ENCODE measurements at regions not wholly inside any gene's neighbourhood (a gene's known extent, or its start where the extent isn't known, plus 50 kb on each side); places are given as distances from the start of the nearest gene placed in this dataset.

DNA sequence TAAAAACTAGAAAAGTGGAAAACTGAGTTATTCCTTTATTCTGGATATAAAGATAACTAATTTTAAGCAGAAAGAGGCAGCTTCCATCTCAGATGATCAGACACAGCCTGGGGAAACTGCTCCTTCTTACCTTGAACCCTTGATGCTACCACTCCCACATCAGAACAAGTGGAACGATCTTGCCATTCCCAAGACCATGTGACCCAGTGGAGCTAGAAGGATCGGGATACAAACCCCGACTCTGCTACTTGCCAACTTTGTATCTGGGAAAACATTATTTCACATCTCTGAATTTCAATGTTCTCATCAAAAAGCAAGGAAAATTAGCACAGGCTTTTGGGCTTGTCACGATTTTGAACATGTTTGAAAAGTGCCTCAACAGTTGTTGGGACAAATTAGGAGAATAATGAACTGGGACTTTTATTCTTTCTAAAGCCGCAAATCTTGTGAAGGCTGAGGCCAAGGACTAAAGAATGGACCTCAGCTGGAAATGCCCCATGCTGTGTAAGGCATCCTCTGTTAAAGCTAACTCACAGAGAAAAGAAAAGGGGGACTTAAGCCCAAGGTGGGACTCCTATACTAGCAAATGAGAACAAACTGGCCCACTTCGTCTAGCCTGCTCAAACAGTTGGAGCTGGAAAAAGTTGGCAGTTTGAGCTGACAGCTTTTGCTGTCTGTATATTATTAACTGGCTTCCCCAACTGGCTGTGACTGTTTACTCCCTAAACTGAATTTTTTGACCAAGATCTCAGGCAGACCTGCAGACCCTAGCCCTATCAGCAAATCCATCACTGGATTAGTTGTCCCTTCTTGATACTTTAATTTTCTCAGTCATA, 552.3 kb downstream of the EFNA5 start:
- TF ChIP-seq, protein P1, sequence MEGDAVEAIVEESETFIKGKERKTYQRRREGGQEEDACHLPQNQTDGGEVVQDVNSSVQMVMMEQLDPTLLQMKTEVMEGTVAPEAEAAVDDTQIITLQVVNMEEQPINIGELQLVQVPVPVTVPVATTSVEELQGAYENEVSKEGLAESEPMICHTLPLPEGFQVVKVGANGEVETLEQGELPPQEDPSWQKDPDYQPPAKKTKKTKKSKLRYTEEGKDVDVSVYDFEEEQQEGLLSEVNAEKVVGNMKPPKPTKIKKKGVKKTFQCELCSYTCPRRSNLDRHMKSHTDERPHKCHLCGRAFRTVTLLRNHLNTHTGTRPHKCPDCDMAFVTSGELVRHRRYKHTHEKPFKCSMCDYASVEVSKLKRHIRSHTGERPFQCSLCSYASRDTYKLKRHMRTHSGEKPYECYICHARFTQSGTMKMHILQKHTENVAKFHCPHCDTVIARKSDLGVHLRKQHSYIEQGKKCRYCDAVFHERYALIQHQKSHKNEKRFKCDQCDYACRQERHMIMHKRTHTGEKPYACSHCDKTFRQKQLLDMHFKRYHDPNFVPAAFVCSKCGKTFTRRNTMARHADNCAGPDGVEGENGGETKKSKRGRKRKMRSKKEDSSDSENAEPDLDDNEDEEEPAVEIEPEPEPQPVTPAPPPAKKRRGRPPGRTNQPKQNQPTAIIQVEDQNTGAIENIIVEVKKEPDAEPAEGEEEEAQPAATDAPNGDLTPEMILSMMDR (IDR thresholded peaks at IDR 0.05 in 4 of 5, conservative IDR thresholded peaks at IDR 0.05 in 1 of 5) = no peak
- TF ChIP-seq POLR2A (IDR thresholded peaks at IDR 0.05) = no peak
